ENCODE measurements at regions not wholly inside any gene's neighbourhood (a gene's known extent, or its start where the extent isn't known, plus 50 kb on each side); places are given as distances from the start of the nearest gene placed in this dataset.
A peak's percentile ranks its signal among the peaks of the same experiment; 100 is the strongest.

DNA sequence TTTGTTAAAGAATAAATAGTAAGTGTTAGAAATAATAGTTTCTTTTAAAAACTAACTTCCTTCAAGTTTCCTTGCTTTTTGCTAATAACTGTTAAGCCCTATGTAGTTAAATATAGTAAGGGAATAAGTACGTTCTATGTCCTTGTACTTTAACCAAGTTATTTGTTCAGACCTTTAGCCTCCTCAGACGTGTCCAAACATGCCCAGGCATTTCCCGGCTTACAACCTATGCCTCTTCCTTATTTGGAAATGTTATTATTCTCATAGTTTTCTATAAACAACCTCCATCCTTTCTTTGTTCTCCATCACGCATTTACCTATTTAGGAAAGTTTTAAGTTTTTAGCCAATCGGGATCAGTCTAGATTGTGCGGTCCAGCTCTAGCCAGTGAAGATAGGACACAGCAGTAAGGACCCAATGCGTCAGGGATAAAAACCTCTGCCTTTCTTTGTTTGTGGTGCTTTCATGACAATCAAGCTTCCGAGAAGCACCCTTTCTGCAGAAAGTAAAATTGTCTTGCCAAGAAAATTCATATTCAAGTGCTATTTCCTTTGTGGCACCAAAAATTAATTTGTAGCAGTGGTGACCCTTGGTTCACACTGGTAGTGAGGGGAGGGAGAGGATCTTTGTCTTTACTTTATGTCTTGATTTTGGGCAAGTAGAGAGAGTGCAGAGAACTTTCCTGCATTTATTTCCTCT, 851.3 kb upstream of the POM121L12 start:
- Histone ChIP-seq H3K9ac (ENCODE audit: low read length) (no peak overlapping the region), H3K27me3 (ENCODE audit: insufficient read depth, low read length) (no peaks in the 10 kb centered on the region), H3K4me1 (ENCODE audit: insufficient read depth, low read length, severe bottlenecking) (peaks cover 5% of the 10 kb centered on the region), H3K9me3 (ENCODE audit: low read length) (peaks cover 13% of the 10 kb centered on the region; the same call in 1 of the 2 replicates), H3K79me2 (ENCODE audit: insufficient read depth, low read length) (no peaks in the 10 kb centered on the region), H3K27ac (ENCODE audit: low read depth, low read length, poor library complexity, severe bottlenecking) (no peak overlapping the region), H3F3A (ENCODE audit: insufficient read depth, low read length) (no peaks in the 10 kb centered on the region), H3K9me2 (ENCODE audit: low read depth, low read length) (no peaks in the 10 kb centered on the region), H4K20me1 (ENCODE audit: insufficient read depth, low read length) (no peaks in the 10 kb centered on the region), H3K36me3 (ENCODE audit: insufficient read depth, low read length) (no peaks in the 10 kb centered on the region), H3K4me3 (ENCODE audit: low read depth, low read length, poor library complexity, severe bottlenecking) (no peak overlapping the region), H3K4me2 (ENCODE audit: low read length) (no peak overlapping the region), H2AFZ (ENCODE audit: low read length) (no peak overlapping the region)
- TF ChIP-seq, protein P1, sequence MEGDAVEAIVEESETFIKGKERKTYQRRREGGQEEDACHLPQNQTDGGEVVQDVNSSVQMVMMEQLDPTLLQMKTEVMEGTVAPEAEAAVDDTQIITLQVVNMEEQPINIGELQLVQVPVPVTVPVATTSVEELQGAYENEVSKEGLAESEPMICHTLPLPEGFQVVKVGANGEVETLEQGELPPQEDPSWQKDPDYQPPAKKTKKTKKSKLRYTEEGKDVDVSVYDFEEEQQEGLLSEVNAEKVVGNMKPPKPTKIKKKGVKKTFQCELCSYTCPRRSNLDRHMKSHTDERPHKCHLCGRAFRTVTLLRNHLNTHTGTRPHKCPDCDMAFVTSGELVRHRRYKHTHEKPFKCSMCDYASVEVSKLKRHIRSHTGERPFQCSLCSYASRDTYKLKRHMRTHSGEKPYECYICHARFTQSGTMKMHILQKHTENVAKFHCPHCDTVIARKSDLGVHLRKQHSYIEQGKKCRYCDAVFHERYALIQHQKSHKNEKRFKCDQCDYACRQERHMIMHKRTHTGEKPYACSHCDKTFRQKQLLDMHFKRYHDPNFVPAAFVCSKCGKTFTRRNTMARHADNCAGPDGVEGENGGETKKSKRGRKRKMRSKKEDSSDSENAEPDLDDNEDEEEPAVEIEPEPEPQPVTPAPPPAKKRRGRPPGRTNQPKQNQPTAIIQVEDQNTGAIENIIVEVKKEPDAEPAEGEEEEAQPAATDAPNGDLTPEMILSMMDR (IDR thresholded peaks at IDR 0.05; ENCODE audit: low read length), result no peak
- TF ChIP-seq EZH2 (IDR thresholded peaks at IDR 0.05; ENCODE audit: borderline replicate concordance, low read length), result no peak

DNA sequence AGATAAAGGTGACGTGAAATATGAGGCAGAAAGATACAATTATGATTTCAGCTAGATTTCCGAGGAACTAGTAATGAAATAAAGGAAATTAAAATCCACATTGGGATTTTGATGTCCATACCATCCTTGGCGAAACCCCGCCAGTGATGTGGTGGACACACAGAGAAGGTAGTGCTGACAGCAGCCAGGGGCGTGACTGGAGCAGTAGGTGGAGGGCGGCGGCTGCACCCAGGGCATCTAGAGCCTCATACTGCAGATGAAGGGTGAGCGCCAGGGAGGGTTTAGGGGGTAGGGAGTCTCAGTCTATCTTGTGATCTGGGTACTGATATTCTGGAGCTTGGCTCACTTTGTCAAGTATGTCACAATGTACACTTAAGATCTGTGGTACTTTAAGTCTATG, 855.5 kb upstream of the POM121L12 start:
- Histone ChIP-seq H3K36me3 (ENCODE audit: insufficient read depth, low read length) (no peaks in the 10 kb centered on the region), H3K9me2 (ENCODE audit: low read depth, low read length) (no peaks in the 10 kb centered on the region), H2AFZ (ENCODE audit: low read length) (no peak overlapping the region), H3K4me2 (ENCODE audit: low read length) (no peak overlapping the region), H3K9me3 (ENCODE audit: low read length) (peaks cover 9% of the 10 kb centered on the region; the same call in 1 of the 2 replicates), H3F3A (ENCODE audit: insufficient read depth, low read length) (no peaks in the 10 kb centered on the region), H3K4me1 (ENCODE audit: insufficient read depth, low read length, severe bottlenecking) (no peaks in the 10 kb centered on the region), H3K27me3 (ENCODE audit: insufficient read depth, low read length) (no peaks in the 10 kb centered on the region), H3K4me3 (ENCODE audit: low read depth, low read length, poor library complexity, severe bottlenecking) (no peak overlapping the region), H3K27ac (ENCODE audit: low read depth, low read length, poor library complexity, severe bottlenecking) (no peak overlapping the region), H3K79me2 (ENCODE audit: insufficient read depth, low read length) (no peaks in the 10 kb centered on the region), H3K9ac (ENCODE audit: low read length) (no peak overlapping the region), H4K20me1 (ENCODE audit: insufficient read depth, low read length) (no peaks in the 10 kb centered on the region)
- no peak for TF ChIP-seq EZH2 (IDR thresholded peaks at IDR 0.05; ENCODE audit: borderline replicate concordance, low read length)
- TF ChIP-seq, protein P1 (IDR thresholded peaks at IDR 0.05; ENCODE audit: low read length), result no peak

DNA sequence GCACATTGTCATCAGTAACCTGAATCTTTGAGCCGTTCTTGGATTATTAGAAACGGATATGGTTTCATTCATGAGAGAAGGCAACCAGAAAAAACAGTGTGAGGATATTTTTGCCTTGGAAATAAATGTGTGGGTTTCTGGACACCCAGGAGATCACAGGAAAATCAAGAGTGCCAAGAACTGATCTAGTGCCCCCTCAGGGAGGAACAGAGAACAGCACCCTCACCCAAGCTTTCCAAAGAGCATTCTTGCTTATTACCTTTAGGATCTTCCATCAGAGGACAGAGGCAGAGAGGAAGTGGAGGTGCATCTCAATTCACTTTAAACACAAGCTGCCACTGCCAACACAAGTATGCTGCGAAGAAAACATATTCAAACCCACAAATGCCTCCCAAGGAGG, 851.5 kb upstream of the COBL start:
- no peak overlapping the region for H3K27ac ChIP-seq (ENCODE audit: low read depth, low read length, poor library complexity, severe bottlenecking)
- H4K20me1 ChIP-seq (ENCODE audit: insufficient read depth, low read length), result no peaks in the 10 kb centered on the region
- H2AFZ ChIP-seq (ENCODE audit: low read length), result peak overlapping the region; percentile 7; the same call in 1 of the 2 replicates
- no peaks in the 10 kb centered on the region for H3K9me2 ChIP-seq (ENCODE audit: low read depth, low read length)
- no peak overlapping the region for H3K9ac ChIP-seq (ENCODE audit: low read length)
- TF ChIP-seq, protein P1 (IDR thresholded peaks at IDR 0.05; ENCODE audit: low read length), result peak; percentile 84
- TF ChIP-seq EZH2 (IDR thresholded peaks at IDR 0.05; ENCODE audit: borderline replicate concordance, low read length), result no peak
- no peaks in the 10 kb centered on the region for H3F3A ChIP-seq (ENCODE audit: insufficient read depth, low read length)
- H3K4me3 ChIP-seq (ENCODE audit: low read depth, low read length, poor library complexity, severe bottlenecking), result no peak overlapping the region
- no peaks in the 10 kb centered on the region for H3K36me3 ChIP-seq (ENCODE audit: insufficient read depth, low read length)
- H3K4me1 ChIP-seq (ENCODE audit: insufficient read depth, low read length, severe bottlenecking), result peaks cover 18% of the 10 kb centered on the region
- no peak overlapping the region for H3K4me2 ChIP-seq (ENCODE audit: low read length)
- no peaks in the 10 kb centered on the region for H3K27me3 ChIP-seq (ENCODE audit: insufficient read depth, low read length)
- no peaks in the 10 kb centered on the region for H3K79me2 ChIP-seq (ENCODE audit: insufficient read depth, low read length)
- no peaks in the 10 kb centered on the region for H3K9me3 ChIP-seq (ENCODE audit: low read length)

Data from OCI-LY1 (cell line).